ENCODE measurements at regions not wholly inside any gene's neighbourhood (a gene's known extent, or its start where the extent isn't known, plus 50 kb on each side); places are given as distances from the start of the nearest gene placed in this dataset.
"Not testable (repeated sequence)": the region's sequence is repeated elsewhere in the genome, so short reads cannot be mapped to it uniquely, and the experiment has no call there.

DNA sequence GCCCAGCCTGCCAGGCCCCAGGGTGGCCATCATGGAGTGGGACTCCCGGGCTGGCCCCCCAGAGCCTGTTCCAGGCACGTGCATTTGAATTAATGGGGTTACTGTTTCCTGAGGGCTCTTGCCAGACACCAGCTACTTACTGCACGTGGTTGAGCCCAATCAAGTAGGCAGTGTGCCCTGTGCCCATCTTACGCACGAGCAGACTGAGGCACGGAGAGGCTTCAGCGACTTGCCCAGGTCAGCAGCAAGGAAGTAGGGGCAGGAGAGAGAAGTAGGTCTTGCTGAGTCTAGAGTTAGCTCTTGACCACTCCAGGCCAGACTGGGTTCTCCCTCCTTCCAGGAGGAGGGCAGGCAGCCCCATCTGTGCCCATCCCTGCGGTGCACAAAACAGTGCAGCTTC lies 67.7 kb downstream of the DIO3 start:
- no peak overlapping the region for H3K27ac ChIP-seq (ENCODE audit: low read depth)
- 77% methylated on average over 8 of the region's 8 CpGs for WGBS
- H3K4me1 ChIP-seq (ENCODE audit: insufficient read depth): no peaks in the 10 kb centered on the region
- H3K36me3 ChIP-seq (ENCODE audit: insufficient read depth): no peaks in the 10 kb centered on the region
- H3K4me3 ChIP-seq (ENCODE audit: low read depth, low read length): no peak overlapping the region
- no peak for DNase-seq (ENCODE audit: extremely low spot score)

DNA sequence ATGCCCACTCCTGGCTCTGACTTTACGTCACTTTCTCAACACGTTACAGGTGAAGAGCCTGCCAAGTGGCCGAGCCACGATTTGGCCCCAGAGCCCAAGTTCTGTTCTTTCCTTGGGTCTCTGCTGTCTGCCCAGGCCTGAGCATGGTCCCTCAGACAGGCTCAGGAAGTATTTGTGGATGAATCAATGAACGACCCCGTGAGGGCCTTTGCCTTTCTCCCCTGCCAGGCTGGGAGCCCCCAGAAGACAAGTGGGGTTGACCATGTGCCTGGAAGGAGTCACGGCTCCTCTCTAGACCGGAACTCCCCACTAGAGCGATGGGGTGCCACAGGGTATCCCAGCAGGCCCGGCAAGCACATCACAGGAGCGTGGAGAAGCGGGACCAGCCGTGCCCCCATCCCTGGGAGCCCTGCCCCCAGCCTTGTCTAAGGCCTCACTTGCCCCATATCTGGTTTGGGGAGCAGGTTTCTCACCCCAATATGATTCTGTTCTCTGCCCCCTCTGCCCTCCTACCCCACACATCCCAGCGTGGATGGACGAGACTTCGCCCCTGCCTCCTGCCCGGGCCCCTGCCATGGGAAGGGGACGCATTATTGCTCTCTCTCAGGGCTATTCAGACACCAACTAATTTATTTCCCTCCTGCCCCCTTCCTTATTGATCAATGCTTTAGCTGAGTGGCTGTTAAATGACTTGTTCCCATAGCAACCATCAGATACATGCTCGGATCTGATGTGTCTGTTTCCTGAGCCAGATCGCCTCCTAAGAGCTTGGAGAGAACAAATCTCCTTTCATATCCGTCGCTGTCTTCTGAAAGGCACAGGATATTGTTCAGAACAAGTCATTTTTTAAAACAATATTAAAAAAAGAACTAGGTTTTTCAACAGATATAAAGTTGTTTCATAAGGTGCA lies 69.0 kb downstream of the DIO3 start:
- DNase-seq (ENCODE audit: extremely low spot score): no peak
- no peak overlapping the region for H3K4me3 ChIP-seq (ENCODE audit: low read depth, low read length)
- 91% methylated on average over 22 of the region's 22 CpGs for WGBS

DNA sequence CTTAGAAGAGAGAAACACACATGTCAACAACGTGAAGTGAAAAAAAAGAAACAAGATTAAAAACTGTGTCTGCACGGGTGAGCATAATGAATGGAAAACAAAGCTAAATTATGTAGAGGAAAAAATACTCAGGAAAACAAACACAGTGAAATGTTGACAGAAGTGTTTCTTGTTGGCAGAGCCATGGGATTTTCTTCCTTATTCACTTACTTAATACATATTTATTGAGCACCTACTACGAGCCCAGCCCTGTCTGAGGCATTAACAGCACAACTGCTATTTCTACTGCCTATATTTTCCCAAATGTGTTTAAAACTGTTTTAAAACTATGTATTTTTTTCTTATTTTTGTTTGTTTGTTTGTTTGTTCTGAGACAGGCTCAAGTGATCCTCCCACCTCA lies 69.9 kb downstream of the DIO3 start:
- Histone ChIP-seq H3K4me1 (ENCODE audit: insufficient read depth) (no peaks in the 10 kb centered on the region), H3K36me3 (ENCODE audit: insufficient read depth) (no peaks in the 10 kb centered on the region), H3K27ac (ENCODE audit: low read depth) (no peak overlapping the region), H3K4me3 (ENCODE audit: low read depth, low read length) (no peak overlapping the region)
- DNase-seq (ENCODE audit: extremely low spot score): no peak
- 84% methylated on average over 3 of the region's 3 CpGs for WGBS

More for the DNA sequence above, 69.0 kb downstream of the DIO3 start:
- H3K4me1 ChIP-seq (ENCODE audit: insufficient read depth): no peaks in the 10 kb centered on the region
- H3K36me3 ChIP-seq (ENCODE audit: insufficient read depth): no peaks in the 10 kb centered on the region
- H3K27ac ChIP-seq (ENCODE audit: low read depth): no peak overlapping the region

DNA sequence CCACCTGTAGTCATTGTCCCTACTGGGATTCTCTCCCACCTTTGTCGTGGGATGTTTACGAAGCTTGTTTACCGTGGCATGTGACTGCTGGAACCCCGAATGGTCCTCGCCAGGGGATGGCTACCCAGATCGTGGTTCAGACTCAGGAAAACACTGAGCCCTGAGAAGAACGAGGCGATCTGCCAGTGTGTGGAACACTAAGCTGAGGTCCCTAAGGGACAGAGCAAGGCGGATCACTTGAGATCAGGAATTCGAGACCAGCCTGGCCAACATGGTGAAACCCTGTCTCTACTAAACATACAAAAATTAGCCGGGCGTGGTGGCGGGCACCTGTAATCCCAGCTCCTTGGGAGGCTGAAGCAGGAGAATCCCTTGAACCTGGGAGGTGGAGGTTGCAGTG lies 70.7 kb downstream of the DIO3 start:
- H3K4me1 ChIP-seq (ENCODE audit: insufficient read depth); H3K36me3 ChIP-seq (ENCODE audit: insufficient read depth); H3K27ac ChIP-seq (ENCODE audit: low read depth); DNase-seq (ENCODE audit: extremely low spot score); H3K4me3 ChIP-seq (ENCODE audit: low read depth, low read length): not testable (repeated sequence)
- WGBS: 91% methylated on average over 13 of the region's 13 CpGs

DNA sequence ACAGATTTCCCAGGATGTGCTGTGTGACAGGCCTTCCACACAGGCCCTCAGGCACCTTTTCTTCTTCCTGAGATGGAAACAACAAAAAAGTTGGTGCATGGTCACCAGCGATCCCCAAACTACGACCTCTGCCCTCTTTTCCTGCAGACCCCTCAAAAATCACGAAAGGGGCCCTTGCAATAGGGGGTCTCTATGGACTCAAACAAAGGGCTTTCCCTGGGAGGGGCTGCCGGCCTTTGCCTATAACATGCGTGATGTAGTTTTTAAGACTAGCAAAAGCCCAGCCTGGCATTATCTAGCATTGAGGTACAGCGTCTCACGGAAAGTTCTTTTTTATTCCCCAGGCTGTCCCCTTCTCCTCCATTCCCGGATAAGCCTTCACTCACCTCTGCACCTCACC lies 71.2 kb downstream of the DIO3 start:
- H3K36me3 ChIP-seq (ENCODE audit: insufficient read depth): no peaks in the 10 kb centered on the region
- H3K27ac ChIP-seq (ENCODE audit: low read depth): no peak overlapping the region
- WGBS: 88% methylated on average over 8 of the region's 8 CpGs
- no peaks in the 10 kb centered on the region for H3K4me1 ChIP-seq (ENCODE audit: insufficient read depth)
- no peak overlapping the region for H3K4me3 ChIP-seq (ENCODE audit: low read depth, low read length)
- DNase-seq (ENCODE audit: extremely low spot score): no peak

DNA sequence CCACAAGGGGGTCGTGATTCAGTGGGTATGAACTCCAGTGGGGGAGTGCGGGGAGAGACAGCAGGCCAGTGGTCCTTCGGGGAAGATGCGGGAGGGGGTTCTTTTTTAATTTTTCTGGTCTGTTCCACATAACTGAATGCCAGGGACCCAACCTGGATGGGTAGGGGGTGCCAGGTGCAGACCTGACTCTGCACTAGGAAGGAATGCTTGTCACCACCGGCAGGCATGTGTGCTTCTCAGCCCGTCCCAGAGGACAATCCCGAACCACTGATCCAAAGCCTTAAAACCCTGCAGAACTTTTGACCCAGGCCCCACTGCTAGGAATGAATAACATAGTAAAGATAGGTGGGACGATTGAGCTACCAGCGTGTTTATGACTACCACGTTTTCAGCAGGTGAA lies 72.0 kb downstream of the DIO3 start:
- H3K4me3 ChIP-seq (ENCODE audit: low read depth, low read length): no peak overlapping the region
- 82% methylated on average over 10 of the region's 10 CpGs for WGBS
- no peaks in the 10 kb centered on the region for H3K36me3 ChIP-seq (ENCODE audit: insufficient read depth)
- no peak overlapping the region for H3K27ac ChIP-seq (ENCODE audit: low read depth)
- no peak for DNase-seq (ENCODE audit: extremely low spot score)
- H3K4me1 ChIP-seq (ENCODE audit: insufficient read depth): no peaks in the 10 kb centered on the region

DNA sequence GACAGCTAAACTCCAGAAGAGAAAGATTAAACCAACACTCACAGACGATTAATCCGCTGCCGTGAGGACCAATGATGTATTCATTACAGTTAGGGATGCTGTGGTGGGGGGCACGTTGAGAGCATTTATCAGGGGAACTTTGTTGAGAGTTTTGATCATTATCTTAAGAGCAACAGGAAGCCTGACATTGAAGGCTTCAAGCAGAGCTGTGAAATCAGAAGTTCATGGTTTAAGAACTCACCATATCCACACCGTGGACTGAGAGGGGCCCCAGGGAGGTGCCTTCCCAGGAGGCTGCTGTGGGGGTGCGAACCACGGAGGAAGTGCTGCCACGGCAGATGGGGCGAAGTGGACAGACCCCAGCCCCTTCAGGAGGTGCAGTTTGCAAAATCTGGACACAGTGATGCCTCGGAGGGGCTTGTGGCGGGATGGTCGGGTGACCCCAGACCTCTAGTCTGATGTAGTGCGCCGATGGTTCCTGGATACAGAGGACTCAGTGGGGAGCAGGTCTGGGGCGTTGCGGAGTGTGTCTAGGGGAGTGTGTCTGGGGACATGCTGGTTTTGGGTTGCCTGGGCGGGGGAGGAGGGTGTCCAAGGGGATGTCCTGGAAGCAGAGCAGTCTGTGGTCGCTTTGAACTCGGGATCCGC lies 73.0 kb downstream of the DIO3 start:
- H3K27ac ChIP-seq (ENCODE audit: low read depth): no peak overlapping the region
- no peaks in the 10 kb centered on the region for H3K4me1 ChIP-seq (ENCODE audit: insufficient read depth)
- DNase-seq (ENCODE audit: extremely low spot score): no peak
- WGBS: 71% methylated on average over 20 of the region's 20 CpGs
- H3K4me3 ChIP-seq (ENCODE audit: low read depth, low read length): no peak overlapping the region
- no peaks in the 10 kb centered on the region for H3K36me3 ChIP-seq (ENCODE audit: insufficient read depth)

DNA sequence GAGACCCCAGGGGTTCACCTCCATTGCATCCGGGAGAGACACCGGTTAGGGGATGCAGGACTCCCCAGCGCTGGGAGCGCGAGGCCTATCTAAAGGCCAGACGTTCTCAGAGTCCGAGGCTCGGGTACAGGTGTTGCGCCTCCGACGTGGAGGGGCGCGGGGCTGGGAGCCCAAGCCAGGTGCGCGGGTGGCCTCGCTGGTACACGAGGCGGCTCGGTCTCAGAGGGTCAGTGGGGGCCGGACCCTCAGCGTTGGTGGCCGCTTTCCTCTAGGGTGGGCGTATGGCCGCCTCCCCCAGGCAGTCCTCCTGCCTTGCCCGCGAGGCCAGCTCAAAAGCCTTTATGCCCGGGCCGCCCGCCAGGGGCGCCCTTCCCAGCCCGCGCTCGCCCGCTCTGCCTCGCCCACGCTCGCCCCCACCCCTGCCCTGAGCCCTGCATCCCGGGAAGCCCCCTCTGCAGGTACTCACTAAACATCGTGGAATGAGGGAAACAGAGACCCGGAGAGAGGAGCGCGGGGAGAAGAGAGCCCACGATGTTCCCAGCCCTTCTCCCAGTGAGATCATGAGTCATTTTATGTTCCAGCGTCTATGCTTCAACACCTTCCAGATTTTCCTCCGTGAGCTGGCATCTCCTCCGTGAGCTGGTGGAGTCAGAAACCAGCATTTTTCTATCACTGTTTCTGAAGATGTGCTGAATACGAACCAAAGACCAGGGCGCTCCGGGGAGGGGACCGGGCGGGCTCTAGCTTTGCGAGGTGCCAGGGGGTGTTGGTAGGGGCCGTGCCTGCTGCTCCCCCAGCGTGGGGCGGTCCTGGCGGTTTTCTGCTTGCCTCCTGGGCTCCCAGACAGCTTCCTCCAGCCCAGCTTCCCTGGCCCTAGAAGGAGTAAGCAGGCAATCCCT lies 73.8 kb downstream of the DIO3 start:
- no peaks in the 10 kb centered on the region for H3K4me1 ChIP-seq (ENCODE audit: insufficient read depth)
- H3K27ac ChIP-seq (ENCODE audit: low read depth): no peak overlapping the region
- H3K36me3 ChIP-seq (ENCODE audit: insufficient read depth): no peaks in the 10 kb centered on the region
- H3K4me3 ChIP-seq (ENCODE audit: low read depth, low read length): no peak overlapping the region
- no peak for DNase-seq (ENCODE audit: extremely low spot score)
- WGBS: 88% methylated on average over 56 of the region's 56 CpGs

DNA sequence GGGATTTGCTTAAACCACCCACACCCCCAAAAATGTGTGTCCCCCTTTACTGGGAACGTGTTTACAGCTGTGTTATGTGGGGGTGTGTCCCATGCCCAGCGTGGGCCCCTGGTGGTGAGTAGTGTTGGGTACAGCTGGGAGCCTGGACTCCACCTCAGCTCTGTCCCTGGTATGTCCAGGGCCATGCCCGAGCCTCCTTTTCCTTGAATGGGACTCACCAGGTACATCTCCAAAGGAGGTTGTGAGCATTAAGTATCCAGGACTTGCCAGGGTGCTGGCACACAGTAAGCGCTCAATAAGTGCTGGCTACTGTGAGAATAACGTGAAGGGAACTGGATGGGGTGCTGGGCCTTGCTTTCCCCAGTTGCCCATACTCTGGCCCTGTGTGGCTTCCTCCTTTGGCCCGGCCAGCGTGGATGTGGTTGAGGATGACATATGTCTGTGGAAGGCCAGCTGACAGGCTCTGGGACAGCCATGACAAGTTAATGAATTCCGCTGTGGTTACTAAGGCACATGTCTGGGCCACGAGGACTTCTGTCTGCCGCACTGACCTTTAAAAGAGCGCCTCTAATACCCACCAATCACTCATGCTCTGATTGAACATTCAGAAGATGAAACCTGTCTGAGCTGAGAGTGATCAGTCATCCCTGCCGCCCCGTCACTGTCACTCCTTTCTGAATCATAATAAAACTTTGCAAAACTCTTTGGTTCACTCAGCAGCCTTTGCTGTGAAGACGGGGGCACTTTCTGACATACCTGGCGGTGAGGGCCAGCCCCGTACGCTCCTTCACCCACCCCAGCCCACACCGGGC lies 74.7 kb downstream of the DIO3 start:
- no peaks in the 10 kb centered on the region for H3K4me1 ChIP-seq (ENCODE audit: insufficient read depth)
- no peak overlapping the region for H3K27ac ChIP-seq (ENCODE audit: low read depth)
- DNase-seq (ENCODE audit: extremely low spot score): no peak
- no peak overlapping the region for H3K4me3 ChIP-seq (ENCODE audit: low read depth, low read length)
- no peaks in the 10 kb centered on the region for H3K36me3 ChIP-seq (ENCODE audit: insufficient read depth)
- WGBS: 86% methylated on average over 18 of the region's 18 CpGs

DNA sequence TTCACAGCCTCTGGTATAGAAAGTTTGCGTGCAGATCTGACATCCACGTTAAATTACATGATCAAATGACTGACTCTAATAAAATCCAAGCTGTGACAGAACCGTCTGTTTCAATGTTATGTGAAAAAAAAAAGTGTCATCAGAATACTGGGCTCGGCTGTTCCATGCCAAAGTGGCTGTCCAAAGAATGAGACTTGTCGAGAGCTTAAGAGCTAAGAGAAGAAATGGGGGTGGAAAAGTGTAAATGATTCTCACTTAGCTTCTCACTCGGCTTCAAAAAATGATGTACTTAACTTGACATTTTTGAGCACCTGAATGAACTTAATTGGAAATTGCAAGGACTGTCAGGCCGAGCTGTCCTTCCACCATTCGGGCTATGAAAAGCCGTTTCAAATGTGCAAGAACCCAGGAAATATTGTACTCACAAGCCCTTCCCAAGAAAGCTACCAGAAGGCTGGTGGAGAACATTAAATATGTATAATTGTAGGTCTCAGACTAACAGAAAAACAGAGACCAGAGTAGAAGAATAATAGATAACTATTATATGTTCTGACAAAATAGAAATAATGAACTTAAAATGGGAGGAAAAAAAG lies 78.0 kb downstream of the DIO3 start:
- no peak overlapping the region for H3K4me3 ChIP-seq (ENCODE audit: low read depth, low read length)
- H3K27ac ChIP-seq (ENCODE audit: low read depth): no peak overlapping the region
- DNase-seq (ENCODE audit: extremely low spot score): no peak
- no peaks in the 10 kb centered on the region for H3K36me3 ChIP-seq (ENCODE audit: insufficient read depth)
- 74% methylated on average over 9 of the region's 9 CpGs for WGBS
- no peaks in the 10 kb centered on the region for H3K4me1 ChIP-seq (ENCODE audit: insufficient read depth)

DNA sequence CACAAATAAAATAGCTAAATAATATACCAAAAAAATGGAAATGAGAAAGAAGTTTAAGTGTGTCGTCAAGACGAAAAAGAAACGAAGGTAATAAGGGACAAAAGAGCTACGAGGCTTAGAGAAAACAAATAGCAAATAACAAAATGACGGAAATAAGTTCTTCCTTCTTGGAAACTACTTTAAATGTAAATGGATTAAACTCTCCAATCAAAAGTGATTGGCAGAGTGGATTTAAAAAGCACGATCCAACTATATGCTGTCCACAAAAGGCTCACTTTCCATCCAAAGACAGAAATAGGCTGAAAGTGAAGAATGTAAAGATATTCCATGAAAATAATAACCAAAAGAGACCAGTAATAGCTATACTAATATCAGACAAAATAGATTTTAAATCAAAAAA lies 82.4 kb downstream of the DIO3 start:
- WGBS: 93% methylated on average over 6 of the region's 6 CpGs
- no peak for DNase-seq (ENCODE audit: extremely low spot score)
- Histone ChIP-seq H3K36me3 (ENCODE audit: insufficient read depth) (no peaks in the 10 kb centered on the region), H3K4me1 (ENCODE audit: insufficient read depth) (no peaks in the 10 kb centered on the region), H3K4me3 (ENCODE audit: low read depth, low read length) (no peak overlapping the region), H3K27ac (ENCODE audit: low read depth) (no peak overlapping the region)

DNA sequence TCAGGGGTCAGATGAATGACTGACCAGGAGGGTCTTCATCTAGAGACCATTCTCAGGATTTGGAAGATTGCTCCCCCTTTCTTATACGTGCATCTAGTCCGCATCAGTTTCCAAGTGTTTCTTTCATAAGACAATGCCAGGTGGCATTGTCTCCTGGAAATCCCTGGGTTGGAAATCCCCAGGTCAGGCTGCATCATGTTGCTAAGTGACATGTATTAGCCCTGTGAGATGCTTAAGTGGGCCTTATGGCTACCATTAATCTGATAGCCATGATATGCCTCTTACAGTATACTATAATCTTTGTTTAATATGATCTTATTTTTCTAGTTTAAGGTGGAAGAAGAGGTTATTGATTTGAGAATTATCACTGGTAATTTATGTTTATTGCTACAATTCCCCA lies 92.8 kb downstream of the DIO3 start:
- WGBS: 77% methylated on average over 2 of the region's 2 CpGs
- Histone ChIP-seq H3K4me1 (ENCODE audit: insufficient read depth) (no peaks in the 10 kb centered on the region), H3K27ac (ENCODE audit: low read depth) (no peak overlapping the region)

DNA sequence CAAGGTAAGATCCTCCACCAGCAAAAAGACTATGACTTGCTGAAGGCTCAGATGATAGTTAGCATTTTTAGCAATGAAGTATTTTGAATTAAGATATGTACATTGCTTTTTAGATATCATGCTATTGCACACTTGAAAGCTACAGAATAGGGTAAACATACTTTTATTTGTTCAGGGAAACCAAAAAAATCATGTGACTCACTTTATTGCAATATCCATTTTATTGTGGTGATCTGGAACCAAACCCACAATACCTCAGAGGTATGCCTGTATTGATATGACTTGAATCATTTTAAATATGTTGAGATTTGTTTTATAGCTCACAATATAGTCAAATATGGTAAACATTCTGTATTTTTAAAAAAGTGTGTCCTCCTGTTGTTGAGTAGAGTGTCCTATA lies 96.1 kb downstream of the DIO3 start:
- Histone ChIP-seq H3K4me1 (ENCODE audit: insufficient read depth) (no peaks in the 10 kb centered on the region), H3K4me3 (ENCODE audit: low read depth, low read length) (no peak overlapping the region), H3K27ac (ENCODE audit: low read depth) (no peak overlapping the region), H3K36me3 (ENCODE audit: insufficient read depth) (no peaks in the 10 kb centered on the region)
- DNase-seq (ENCODE audit: extremely low spot score): no peak

More for the DNA sequence above, 92.8 kb downstream of the DIO3 start:
- Histone ChIP-seq H3K4me3 (ENCODE audit: low read depth, low read length) (no peak overlapping the region), H3K36me3 (ENCODE audit: insufficient read depth) (no peaks in the 10 kb centered on the region)
- no peak for DNase-seq (ENCODE audit: extremely low spot score)
